HCT116 (cell line): ENCODE measurements at regions not wholly inside any gene's neighbourhood (a gene's known extent, or its start where the extent isn't known, plus 50 kb on each side); places are given as distances from the start of the nearest gene placed in this dataset.

Experiments used
- ATAC-seq: fragments of 200-7000 bp; cut with Tn5 transposase; 2 replicates; pipeline ENCODE4 v1.9.1; 2020; ENCODE audit warnings: mild to moderate bottlenecking, moderate library complexity
- BruUV-seq: library from RNA; stranded (reverse); fragments of 400-500 nt; replicated peaks from 2 replicates; lab custom pipeline; 2021; lab: Mats Ljungman, UMichigan
- CTCF ChIA-PET: fragments of 300-600 bp; sonication (Branson Sonifier 250); formaldehyde crosslinking; loops from one replicate; lab custom pipeline; 2021; ENCODE audit warnings: antibody characterized with exemption; lab: Charles Lee
- POLR2A ChIA-PET: fragments of 300-600, 350-600 bp; sonication (Branson Sonifier 250); formaldehyde crosslinking; loops from one replicate; lab custom pipeline; 2021; ENCODE audit warnings: antibody characterized with exemption; lab: Charles Lee
- RAD21 ChIA-PET, 2 experiments: fragments of 300-600 bp; sonication (Branson Sonifier 250); formaldehyde crosslinking; loops; one replicate each; lab custom pipeline; 2023; ENCODE audit warnings: low total read pairs in 2 of 2; ENCODE audit not compliant: uncharacterized antibody in 2 of 2, unreplicated experiment in 2 of 2, low non-redundant PET in 1 of 2; lab: Charles Lee
- DNase-seq: peaks from one replicate; pipeline ENCODE4 v3.0.0-alpha.2; 2010; ENCODE audit warnings: low read depth, low spot score
- H2AFZ ChIP-seq: fragments of 200-600 bp; shearing (Covaris generic), sonication (generic); 2 replicates; pipeline ENCODE4 v1.6.1; 2017; ENCODE audit warnings: low read depth, mixed run types, mixed read lengths, antibody characterized with exemption, low read length; ENCODE audit not compliant: poor library complexity, severe bottlenecking
- H3K27ac ChIP-seq: 2 replicates; pipeline ENCODE4 v1.5.1; 2012; ENCODE audit warnings: low read depth, low read length
- H3K27me3 ChIP-seq: fragments of 200-600 bp; sonication (generic); 2 replicates; pipeline ENCODE4 v1.6.1; 2016; ENCODE audit warnings: mixed run types, low read length, mixed read lengths; ENCODE audit not compliant: insufficient read depth
- H3K36me3 ChIP-seq, 2 experiments: fragments of 200-500 bp in 1 of 2; fragments of 200-600 bp in 1 of 2; sonication (Bioruptor generic) in 1 of 2; sonication (generic) in 1 of 2; 2 replicates each; pipeline versions ENCODE4 v1.5.1 to v1.6.1; 2014 to 2016; ENCODE audit warnings: low read length in 2 of 2, inconsistent platforms in 1 of 2, mixed read lengths in 1 of 2, mixed run types in 1 of 2; ENCODE audit not compliant: insufficient read depth in 2 of 2, control insufficient read depth in 1 of 2
- H3K4me1 ChIP-seq, 2 experiments: fragments of 200-600 bp in 1 of 2; sonication (generic) in 1 of 2; 2 replicates each; pipeline versions ENCODE4 v1.5.1 to v1.6.1; 2012 to 2017; ENCODE audit warnings: low read length in 2 of 2, inconsistent platforms in 1 of 2, mild to moderate bottlenecking in 1 of 2, mixed read lengths in 1 of 2, mixed run types in 1 of 2, moderate library complexity in 1 of 2; ENCODE audit not compliant: insufficient read depth in 2 of 2, control insufficient read depth in 1 of 2
- H3K4me2 ChIP-seq: fragments of 200-600 bp; sonication (generic); 2 replicates; pipeline ENCODE4 v1.6.1; 2017; ENCODE audit warnings: mixed run types, low read length, mixed read lengths
- H3K4me3 ChIP-seq, 2 experiments: fragments of 200-600 bp in 1 of 2; sonication (generic) in 1 of 2; replicated peaks in 1 of 2; 2 replicates each; pipeline ENCODE4 v1.5.1; 2011 to 2016; ENCODE audit warnings: low read length in 2 of 2, control low read depth in 1 of 2, low read depth in 1 of 2, mild to moderate bottlenecking in 1 of 2, mixed read lengths in 1 of 2, mixed run types in 1 of 2
- H3K79me2 ChIP-seq: fragments of 200-600 bp; sonication (generic); 2 replicates; pipeline ENCODE4 v1.6.1; 2017; ENCODE audit warnings: mild to moderate bottlenecking, mixed run types, low read length, moderate library complexity, mixed read lengths; ENCODE audit not compliant: insufficient read depth
- H3K9ac ChIP-seq: fragments of 200-600 bp; sonication (generic); 2 replicates; pipeline ENCODE4 v1.6.1; 2016; ENCODE audit warnings: low read length, mixed read lengths
- H3K9me2 ChIP-seq: fragments of 200-600 bp; sonication (generic), shearing (Covaris generic); 2 replicates; pipeline ENCODE4 v1.6.1; 2017; ENCODE audit warnings: mixed run types, mild to moderate bottlenecking, moderate library complexity; ENCODE audit not compliant: insufficient read depth
- H3K9me3 ChIP-seq, 2 experiments: fragments of 200-500 bp in 1 of 2; fragments of 200-600 bp in 1 of 2; sonication (Bioruptor generic) in 1 of 2; sonication (generic) in 1 of 2; 2 replicates each; pipeline ENCODE4 v1.6.1; 2014 to 2017; ENCODE audit warnings: low read length in 2 of 2, mixed read lengths in 2 of 2, inconsistent platforms in 1 of 2, low read depth in 1 of 2, mild to moderate bottlenecking in 1 of 2, mixed run types in 1 of 2, moderate library complexity in 1 of 2; ENCODE audit not compliant: control insufficient read depth in 1 of 2, insufficient read depth in 1 of 2
- H4K20me1 ChIP-seq: fragments of 200-600 bp; sonication (generic), shearing (Covaris generic); 2 replicates; pipeline ENCODE4 v1.6.1; 2017; ENCODE audit warnings: mixed run types, mild to moderate bottlenecking, moderate library complexity; ENCODE audit not compliant: insufficient read depth
- CBX3 ChIP-seq: IDR thresholded peaks from 2 replicates; pipeline ENCODE4 v1.6.1; 2012; ENCODE audit warnings: low read depth
- EZH2phosphoT487 ChIP-seq: fragments of 200-600 bp; IDR thresholded peaks from 2 replicates; pipeline ENCODE4 v1.6.1; 2018; ENCODE audit warnings: antibody characterized with exemption, borderline replicate concordance
- RAD21 ChIP-seq: IDR thresholded peaks from 2 replicates; pipeline ENCODE4 v1.6.1; 2012; ENCODE audit warnings: low read depth, mild to moderate bottlenecking
- intact Hi-C: fragments of 100-400 bp; cut with micrococcal nuclease; formaldehyde crosslinking; loops from 2 replicates; pipeline ENCODE4 v1.10.0; 2022
- TF ChIP-seq, protein P1 (sequence below): IDR thresholded peaks from 2 replicates; pipeline ENCODE4 v1.6.1; 2012

DNA sequence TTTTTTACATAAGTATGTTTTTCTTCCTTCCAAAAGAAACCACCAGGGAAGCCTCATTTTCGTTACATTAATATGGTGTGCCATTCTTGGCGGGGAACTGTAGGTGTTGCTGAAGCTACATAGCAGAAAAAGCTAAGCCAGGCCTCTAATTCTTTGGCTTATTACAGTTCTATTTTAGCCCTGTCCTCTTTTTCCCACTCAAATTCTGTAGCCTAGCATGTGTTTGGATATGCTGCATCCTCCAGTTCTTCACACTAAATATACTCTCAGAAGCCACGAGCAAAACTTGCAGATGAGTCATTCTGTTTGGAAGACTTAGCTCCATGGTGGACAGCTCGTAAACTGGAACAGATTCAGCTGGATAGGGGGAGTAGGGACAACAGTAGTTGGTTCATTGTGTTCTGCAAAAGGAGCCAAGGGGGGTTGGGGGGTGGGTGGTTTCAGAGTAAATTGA lies 369.4 kb downstream of the TMEM161B start:
- no TSS peak for BruUV-seq
- Histone ChIP-seq H2AFZ (no peak overlapping the region), H3K27me3 (no peaks in the 10 kb centered on the region), H3K27ac (no peak overlapping the region), H4K20me1 (no peaks in the 10 kb centered on the region), H3K79me2 (no peaks in the 10 kb centered on the region), H3K36me3 (no peaks in the 10 kb centered on the region), H3K4me2 (no peak overlapping the region), H3K4me1 (no peaks in the 10 kb centered on the region), H3K4me3 (no peak overlapping the region), H3K9ac (no peak overlapping the region), H3K9me3 (no peaks in the 10 kb centered on the region), H3K9me2 (no peaks in the 10 kb centered on the region)
- DNase-seq (no peak), ATAC-seq (0 out of 2 replicates have a peak, but pooled peaks have one; percentile 36)
- CTCF ChIA-PET = interaction anchor here (1.5 to 2.0 kb wide), 2 partner anchors 118 to 792 kb away, joined by 4 to 6 read pairs; no protein-coding TSS in a partner anchor
- intact Hi-C loops = no loop called here
- RAD21 ChIA-PET = no interaction called here
- POLR2A ChIA-PET = no interaction called here
- TF ChIP-seq RAD21 (peak; percentile 23; the same call in 1 of the 2 replicates), CBX3 (no peak)

- Histone ChIP-seq H3K9me2 (no peaks in the 10 kb centered on the region), H3K4me1 (no peaks in the 10 kb centered on the region), H4K20me1 (no peaks in the 10 kb centered on the region), H3K36me3 (no peaks in the 10 kb centered on the region), H3K9ac (no peak overlapping the region), H2AFZ (no peak overlapping the region), H3K79me2 (no peaks in the 10 kb centered on the region), H3K9me3 (no peaks in the 10 kb centered on the region), H3K27ac (no peak overlapping the region), H3K27me3 (no peaks in the 10 kb centered on the region), H3K4me3 (no peak overlapping the region), H3K4me2 (no peak overlapping the region)
- ChIA-PET CTCF (interaction anchor here (1.5 to 2.0 kb wide), 2 partner anchors 117 to 792 kb away, joined by 4 to 6 read pairs; no protein-coding TSS in a partner anchor), POLR2A (no interaction called here), RAD21 (no interaction called here)
- intact Hi-C loops = no loop called here
- no peak for DNase-seq
- no peak for TF ChIP-seq EZH2phosphoT487
- TF ChIP-seq, protein P1, sequence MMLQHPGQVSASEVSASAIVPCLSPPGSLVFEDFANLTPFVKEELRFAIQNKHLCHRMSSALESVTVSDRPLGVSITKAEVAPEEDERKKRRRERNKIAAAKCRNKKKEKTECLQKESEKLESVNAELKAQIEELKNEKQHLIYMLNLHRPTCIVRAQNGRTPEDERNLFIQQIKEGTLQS = no peak
- ATAC-seq = no peak
- no TSS peak for BruUV-seq
These were observed 370.1 kb downstream of the TMEM161B start for GRCh38 chr5:87898574-87898973.
